Osteocyte (in vitro differentiated cells): ENCODE measurements at regions not wholly inside any gene's neighbourhood (a gene's known extent, or its start where the extent isn't known, plus 50 kb on each side); places are given as distances from the start of the nearest gene placed in this dataset.

ENCODE experiments used
- DNase-seq: peaks from one replicate; pipeline ENCODE4 v3.0.0; 2021; ENCODE audit warnings: mixed read lengths; ENCODE audit not compliant: unreplicated experiment; ENCODE audit errors: extremely low spot score
- H3K27ac Mint-ChIP-seq: one replicate; pipeline ENCODE4 v1.8.0; 2021; ENCODE audit warnings: mild to moderate bottlenecking, mixed read lengths; ENCODE audit not compliant: unreplicated experiment
- H3K27me3 Mint-ChIP-seq: one replicate; pipeline ENCODE4 v1.8.0; 2021; ENCODE audit warnings: mixed read lengths; ENCODE audit not compliant: unreplicated experiment
- H3K36me3 Mint-ChIP-seq: one replicate; pipeline ENCODE4 v1.8.0; 2021; ENCODE audit warnings: mixed read lengths; ENCODE audit not compliant: unreplicated experiment
- H3K4me1 Mint-ChIP-seq: one replicate; pipeline ENCODE4 v1.8.0; 2021; ENCODE audit warnings: mixed read lengths; ENCODE audit not compliant: unreplicated experiment
- H3K4me3 Mint-ChIP-seq: one replicate; pipeline ENCODE4 v1.8.0; 2021; ENCODE audit warnings: mild to moderate bottlenecking, moderate library complexity, mixed read lengths; ENCODE audit not compliant: unreplicated experiment
- H3K9me3 Mint-ChIP-seq: one replicate; pipeline ENCODE4 v1.8.0; 2021; ENCODE audit warnings: mixed read lengths; ENCODE audit not compliant: unreplicated experiment
- CTCF ChIP-seq: fragments of 200-600 bp; sonication (generic); IDR thresholded peaks from 2 replicates; pipeline ENCODE4 v1.5.0; 2021; ENCODE audit warnings: antibody characterized with exemption, mild to moderate bottlenecking, moderate library complexity

DNA sequence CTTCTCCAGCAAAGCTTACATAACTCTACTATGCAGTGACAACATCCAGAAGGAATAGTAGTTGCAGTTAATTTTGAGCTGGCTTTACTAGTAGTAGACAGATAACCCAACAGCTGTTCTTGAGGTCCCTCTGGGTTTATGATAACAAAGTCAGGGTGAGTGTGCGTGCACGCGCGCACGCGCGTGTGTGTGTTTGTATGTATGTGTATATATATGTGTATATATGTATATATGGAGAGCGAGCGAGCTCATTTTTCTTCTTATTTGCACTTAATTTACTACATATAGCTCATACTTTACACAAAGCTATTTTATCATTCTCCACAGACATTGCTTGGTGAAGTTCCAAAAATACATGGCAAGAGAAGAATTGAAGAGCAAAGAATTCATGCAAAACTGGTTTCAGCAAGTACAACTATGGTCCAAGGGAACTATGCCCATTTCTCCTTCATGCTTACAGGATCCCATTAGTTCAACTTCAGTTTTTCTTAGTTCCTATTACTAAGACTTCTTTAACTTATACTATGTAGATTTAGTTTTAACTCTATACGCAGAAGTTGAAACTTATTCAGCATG lies 105.9 kb upstream of the TMEM168 start:
- Mint-ChIP-seq H3K9me3 (peaks cover 14% of the 10 kb centered on the region), H3K27ac (no peak overlapping the region), H3K4me3 (no peak overlapping the region), H3K4me1 (peaks cover 1% of the 10 kb centered on the region), H3K36me3 (peaks cover 31% of the 10 kb centered on the region), H3K27me3 (no peaks in the 10 kb centered on the region)
- no peak for DNase-seq
- TF ChIP-seq CTCF = no peak

DNA sequence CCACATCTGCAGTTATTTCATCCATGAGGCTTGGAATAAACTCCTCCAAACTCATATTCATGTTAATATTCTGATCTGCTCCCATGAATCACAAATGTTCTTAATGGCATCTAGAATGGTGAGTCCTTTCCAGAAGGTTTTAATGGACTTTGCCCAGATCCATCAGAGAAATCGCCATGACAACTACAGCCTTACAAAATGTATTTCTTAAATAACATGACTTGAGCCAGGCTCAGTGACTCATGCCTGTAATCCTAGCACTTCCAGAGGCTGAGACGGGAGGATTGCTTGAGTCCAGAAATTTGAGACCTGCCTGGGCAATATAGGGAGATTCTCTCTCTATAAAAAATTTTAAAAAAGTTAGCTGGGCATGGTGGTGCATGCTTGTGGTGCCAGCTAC lies 102.1 kb upstream of the TMEM168 start:
- no peak overlapping the region for H3K27ac Mint-ChIP-seq
- H3K27me3 Mint-ChIP-seq = no peaks in the 10 kb centered on the region
- H3K9me3 Mint-ChIP-seq = peaks cover 3% of the 10 kb centered on the region

GRCh38 chr7:112891698-112892097 lies 101.5 kb upstream of the TMEM168 start:
- H3K9me3 Mint-ChIP-seq = peaks cover 3% of the 10 kb centered on the region
- TF ChIP-seq CTCF = no peak
- no peak overlapping the region for H3K4me3 Mint-ChIP-seq

More for the DNA sequence above, 102.1 kb upstream of the TMEM168 start:
- Mint-ChIP-seq H3K36me3 (peaks cover 19% of the 10 kb centered on the region), H3K4me1 (peaks cover 1% of the 10 kb centered on the region), H3K4me3 (no peak overlapping the region)
- DNase-seq = no peak
- TF ChIP-seq CTCF = no peak

DNA sequence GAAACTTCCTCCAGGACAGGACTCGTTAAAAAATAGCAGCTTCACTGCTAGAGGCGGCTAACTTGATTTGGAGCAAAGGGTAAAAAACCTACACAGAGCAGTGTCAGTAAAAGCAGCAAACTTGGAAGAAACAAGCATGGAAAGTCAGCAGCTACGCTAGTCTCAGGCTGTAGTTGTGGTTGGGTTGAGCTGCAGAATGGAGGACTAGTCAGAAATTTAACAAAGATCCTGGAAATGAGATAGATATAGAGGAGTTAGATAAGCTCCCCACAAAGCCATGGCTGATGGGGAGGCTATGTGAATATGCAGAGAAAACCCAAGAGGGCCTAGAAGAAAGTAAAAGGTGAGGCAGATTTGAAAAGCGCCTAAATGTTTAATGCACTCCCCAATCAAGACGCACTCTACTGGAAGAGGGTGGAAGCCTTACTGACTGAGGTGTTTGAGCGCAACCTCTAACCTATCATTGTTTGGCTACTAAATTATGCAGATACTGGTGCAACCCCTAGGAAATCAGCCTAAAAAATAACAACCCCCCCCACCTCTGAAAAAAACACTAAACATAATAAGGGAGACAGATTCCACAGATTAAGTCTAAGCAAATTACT lies 99.7 kb upstream of the TMEM168 start:
- no peaks in the 10 kb centered on the region for H3K27me3 Mint-ChIP-seq

More at GRCh38 chr7:112891698-112892097, 101.5 kb upstream of the TMEM168 start:
- Mint-ChIP-seq H3K27me3 (no peaks in the 10 kb centered on the region), H3K36me3 (peaks cover 19% of the 10 kb centered on the region), H3K27ac (no peak overlapping the region), H3K4me1 (peaks cover 1% of the 10 kb centered on the region)
- no peak for DNase-seq

More for the DNA sequence above, 99.7 kb upstream of the TMEM168 start:
- Mint-ChIP-seq H3K9me3 (peaks cover 3% of the 10 kb centered on the region), H3K4me3 (no peak overlapping the region), H3K4me1 (peaks cover 1% of the 10 kb centered on the region), H3K27ac (no peak overlapping the region), H3K36me3 (peaks cover 24% of the 10 kb centered on the region)
- TF ChIP-seq CTCF = no peak
- no peak for DNase-seq
